Testis (tissue), 2 donors: ENCODE measurements at regions not wholly inside any gene's neighbourhood (a gene's known extent, or its start where the extent isn't known, plus 50 kb on each side); places are given as distances from the start of the nearest gene placed in this dataset.

Experiments used
- POLR2A ChIP-seq: fragments of 450-650 bp; IDR thresholded peaks from one replicate; pipeline ENCODE4 v1.6.1; 2017; ENCODE audit warnings: antibody characterized with exemption, mild to moderate bottlenecking, moderate library complexity
- TF ChIP-seq, protein P1 (sequence below), 3 experiments: fragments of 450-650 bp in 2 of 3; fragments of 200-600 bp in 1 of 3; sonication (generic) in 1 of 3; IDR thresholded peaks; one replicate each; pipeline ENCODE4 v1.5.1; 2016 to 2019; ENCODE audit warnings: antibody characterized with exemption in 3 of 3, mild to moderate bottlenecking in 2 of 3, moderate library complexity in 1 of 3

GRCh38 chr10:83995738-83996331 is 143.5 kb upstream of the GHITM start:
- TF ChIP-seq, protein P1, sequence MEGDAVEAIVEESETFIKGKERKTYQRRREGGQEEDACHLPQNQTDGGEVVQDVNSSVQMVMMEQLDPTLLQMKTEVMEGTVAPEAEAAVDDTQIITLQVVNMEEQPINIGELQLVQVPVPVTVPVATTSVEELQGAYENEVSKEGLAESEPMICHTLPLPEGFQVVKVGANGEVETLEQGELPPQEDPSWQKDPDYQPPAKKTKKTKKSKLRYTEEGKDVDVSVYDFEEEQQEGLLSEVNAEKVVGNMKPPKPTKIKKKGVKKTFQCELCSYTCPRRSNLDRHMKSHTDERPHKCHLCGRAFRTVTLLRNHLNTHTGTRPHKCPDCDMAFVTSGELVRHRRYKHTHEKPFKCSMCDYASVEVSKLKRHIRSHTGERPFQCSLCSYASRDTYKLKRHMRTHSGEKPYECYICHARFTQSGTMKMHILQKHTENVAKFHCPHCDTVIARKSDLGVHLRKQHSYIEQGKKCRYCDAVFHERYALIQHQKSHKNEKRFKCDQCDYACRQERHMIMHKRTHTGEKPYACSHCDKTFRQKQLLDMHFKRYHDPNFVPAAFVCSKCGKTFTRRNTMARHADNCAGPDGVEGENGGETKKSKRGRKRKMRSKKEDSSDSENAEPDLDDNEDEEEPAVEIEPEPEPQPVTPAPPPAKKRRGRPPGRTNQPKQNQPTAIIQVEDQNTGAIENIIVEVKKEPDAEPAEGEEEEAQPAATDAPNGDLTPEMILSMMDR (IDR thresholded peaks at IDR 0.05) = no peak
- TF ChIP-seq POLR2A = no peak
